Ishikawa (cell line): ENCODE measurements at regions not wholly inside any gene's neighbourhood (a gene's known extent, or its start where the extent isn't known, plus 50 kb on each side); places are given as distances from the start of the nearest gene placed in this dataset.

Experiments
- CEBPB ChIP-seq: IDR thresholded peaks from 2 replicates; pipeline ENCODE4 v1.6.1; 2012
- REST ChIP-seq: IDR thresholded peaks from 2 replicates; pipeline ENCODE4 v1.6.1; 2012; ENCODE audit warnings: low read depth, mild to moderate bottlenecking
- TCF12 ChIP-seq: IDR thresholded peaks from 2 replicates; pipeline ENCODE4 v1.6.1; 2012; ENCODE audit warnings: low read depth
- USF1 ChIP-seq: IDR thresholded peaks from 2 replicates; pipeline ENCODE4 v1.6.1; 2012

GRCh38 chr1:222126052-222126451 is 384.2 kb upstream of the DUSP10 start:
- TF ChIP-seq TCF12 (no peak), CEBPB (no peak), REST (no peak), USF1 (no peak)
